HG02571 (cell line): ENCODE measurements at regions not wholly inside any gene's neighbourhood (a gene's known extent, or its start where the extent isn't known, plus 50 kb on each side); places are given as distances from the start of the nearest gene placed in this dataset.

ENCODE experiments used
- ATAC-seq: cut with Tn5 transposase; IDR thresholded peaks from one replicate; pipeline ENCODE4 v1.9.1; 2021; ENCODE audit warnings: mild to moderate bottlenecking, moderate library complexity; ENCODE audit not compliant: unreplicated experiment

DNA sequence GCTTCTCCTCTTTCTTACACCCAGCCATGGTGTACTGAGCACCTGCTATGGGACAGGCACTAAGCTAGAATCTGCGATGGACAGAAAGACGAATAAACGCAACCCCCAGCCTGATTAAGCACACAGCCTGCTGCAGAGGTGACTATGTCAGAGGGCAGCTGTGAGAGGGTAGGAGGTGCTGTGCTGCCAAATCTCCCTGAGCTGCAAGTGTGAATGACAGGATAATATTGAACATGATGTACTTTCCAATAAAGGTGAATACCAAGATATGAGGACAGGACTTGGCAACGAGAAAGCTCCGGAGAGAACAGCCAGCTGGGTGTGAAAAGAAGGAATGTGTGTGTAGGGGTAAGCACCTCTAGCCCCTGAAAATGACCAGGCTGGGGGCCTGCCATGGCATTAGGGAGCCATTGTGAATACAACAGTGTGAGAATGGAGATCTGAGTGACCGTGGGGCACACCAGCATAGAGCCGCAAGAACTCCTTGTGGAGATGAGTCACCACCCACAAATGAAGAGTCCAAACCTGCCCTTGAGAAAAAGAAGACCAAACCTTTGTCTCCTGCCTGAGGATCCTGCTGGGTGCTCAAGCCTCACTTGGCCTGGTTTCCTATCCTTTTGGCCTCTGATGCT is 83.0 kb upstream of the ATF3 start:
- ATAC-seq, result no peak

DNA sequence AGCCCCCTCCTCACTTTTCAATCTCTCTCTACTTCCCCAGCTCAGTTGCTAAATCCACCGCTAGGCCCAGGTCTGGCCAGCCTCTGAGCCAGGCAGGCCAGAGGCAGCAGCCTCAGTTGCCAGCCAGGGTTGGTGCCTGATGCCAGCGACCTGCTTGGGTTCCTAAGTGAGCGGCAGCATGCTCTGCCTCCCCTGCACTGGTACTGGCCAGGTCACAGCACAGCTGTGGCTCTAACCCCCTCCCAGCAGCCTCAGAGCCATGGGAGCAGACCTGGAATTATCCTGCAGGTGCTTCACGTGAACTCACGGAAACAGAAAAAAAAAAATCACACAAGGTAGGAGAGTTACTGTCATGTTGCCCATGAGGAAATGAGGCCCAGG is 82.5 kb upstream of the ATF3 start:
- ATAC-seq, result no peak

DNA sequence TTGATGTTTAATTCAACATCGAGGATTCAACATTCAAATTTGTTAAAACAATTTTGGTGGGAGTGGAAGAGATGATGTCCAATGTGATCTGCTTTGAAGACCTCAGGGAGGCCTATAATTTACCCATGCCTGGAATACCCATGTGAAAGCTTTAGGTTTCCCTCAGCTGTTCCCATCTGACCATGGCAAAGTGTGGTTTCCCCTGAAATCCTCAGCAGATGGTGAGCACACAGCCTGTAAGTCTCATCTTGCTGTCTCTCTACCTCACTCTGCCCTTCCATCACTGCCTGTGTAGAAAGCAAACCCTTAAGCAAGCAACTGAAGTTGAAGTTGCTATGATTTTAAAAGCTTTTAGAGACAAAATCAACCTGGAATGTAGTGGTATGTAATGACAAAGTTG is 80.1 kb upstream of the ATF3 start:
- no peak for ATAC-seq

DNA sequence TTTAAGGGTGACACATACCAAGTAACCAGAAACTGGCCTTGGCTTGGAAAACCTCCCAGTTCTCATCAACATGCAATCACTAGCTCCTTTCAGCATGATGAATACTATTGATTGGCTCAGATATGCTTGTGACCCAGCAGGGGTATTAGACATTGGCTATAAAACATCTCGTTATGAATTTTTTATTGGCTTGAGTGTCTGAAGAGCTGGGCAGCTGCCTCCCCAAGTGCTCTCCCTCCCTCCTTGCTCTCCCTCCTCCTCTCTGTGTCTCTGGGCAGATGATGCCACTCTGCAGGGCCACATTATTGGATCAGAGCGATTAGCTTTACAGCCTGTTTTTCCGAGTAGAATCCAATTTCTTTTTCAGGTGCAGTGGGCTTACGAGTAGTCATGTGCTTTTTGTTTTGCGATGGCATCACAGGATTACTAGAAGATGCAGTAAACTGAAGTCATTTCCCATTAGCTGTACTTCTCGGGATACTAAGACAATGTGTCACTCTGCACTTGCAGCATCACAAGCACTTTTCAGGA is 79.3 kb upstream of the ATF3 start:
- ATAC-seq, result no peak

DNA sequence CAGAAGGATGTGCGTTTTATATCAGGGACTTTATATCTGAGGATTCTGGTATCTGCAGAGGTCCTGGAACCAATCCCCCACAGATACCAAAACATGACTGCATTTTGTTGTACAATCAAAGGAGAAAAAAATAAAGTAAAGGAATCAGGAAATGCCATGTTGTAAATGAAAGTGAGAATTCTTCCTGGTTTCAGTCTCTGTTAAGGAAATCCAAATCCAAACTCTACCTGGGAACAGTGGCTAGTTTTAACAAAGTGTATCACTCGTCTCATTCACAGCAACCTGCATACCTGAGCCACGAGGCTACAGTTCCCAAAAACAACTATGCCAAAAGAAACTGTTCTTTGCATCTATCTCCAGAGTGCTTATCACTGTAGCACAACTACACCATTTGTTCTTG is 77.3 kb upstream of the ATF3 start:
- ATAC-seq, result no peak

DNA sequence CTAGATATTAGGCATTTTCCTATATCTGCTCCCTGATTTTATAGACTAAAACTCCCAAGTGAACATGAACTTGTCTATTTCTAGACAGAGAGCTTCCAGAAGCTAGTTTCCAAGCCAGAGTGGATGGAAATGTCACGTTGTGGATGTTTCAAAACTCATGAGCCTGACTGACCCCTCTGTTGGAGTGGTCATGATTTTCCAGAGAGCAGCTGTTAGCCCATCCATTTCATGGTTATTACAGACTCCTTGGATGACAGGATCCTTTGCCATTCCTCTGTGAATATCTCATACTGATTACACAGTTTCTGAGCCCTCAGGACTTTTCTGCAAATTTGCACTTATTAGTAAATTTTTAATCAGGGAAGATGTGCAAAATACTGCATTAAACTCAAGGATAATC is 76.8 kb upstream of the ATF3 start:
- ATAC-seq, result no peak

DNA sequence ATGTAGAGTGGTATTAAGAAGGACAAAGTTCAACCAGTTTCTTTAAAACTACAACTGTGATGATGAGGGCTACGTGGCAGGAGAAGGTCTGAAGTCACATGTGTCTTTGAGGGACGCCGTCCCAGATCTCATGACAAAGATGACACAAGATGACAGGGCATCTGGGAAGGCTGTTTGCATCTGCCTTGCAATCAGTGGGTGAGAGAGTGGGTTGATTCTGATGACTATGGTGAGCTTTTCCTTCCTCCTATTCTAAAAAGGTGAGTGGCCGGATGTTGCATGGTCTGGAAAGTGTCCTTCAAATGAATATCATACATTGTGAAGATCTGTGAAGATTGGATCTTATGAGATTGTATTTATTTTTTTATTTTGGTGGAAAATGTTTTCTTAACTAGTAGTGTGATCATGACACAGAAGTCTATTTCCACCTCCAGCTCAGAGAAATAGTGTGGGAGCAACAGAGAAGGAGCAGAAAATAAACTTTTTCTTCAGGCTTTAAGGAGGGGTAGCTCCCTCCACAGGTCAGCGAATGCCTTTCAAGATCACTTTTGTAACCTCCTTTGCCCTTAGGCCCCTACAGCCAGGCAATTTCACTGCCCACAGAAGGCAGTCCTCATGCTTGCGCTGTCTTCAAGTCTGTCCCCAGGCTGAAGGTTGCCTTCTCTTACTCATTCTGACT is 76.0 kb upstream of the ATF3 start:
- ATAC-seq, result no peak

DNA sequence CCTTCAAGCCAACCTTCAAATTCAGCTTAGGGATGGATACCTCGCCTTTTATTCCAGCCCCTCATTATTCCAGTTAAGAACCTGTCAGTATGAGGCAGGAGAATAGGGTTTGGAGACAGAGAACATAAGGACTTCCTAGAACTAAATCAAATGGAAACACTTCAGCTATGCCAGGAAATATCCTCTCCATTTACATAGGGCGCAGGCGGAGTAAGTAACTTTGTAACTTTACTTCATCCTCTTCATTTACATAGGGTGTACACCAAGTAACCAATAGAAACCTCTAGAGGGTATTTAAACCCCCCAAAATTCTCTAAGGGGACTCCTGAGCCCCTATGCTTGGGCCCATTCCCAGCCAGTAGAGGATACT is 75.4 kb upstream of the ATF3 start:
- ATAC-seq, result no peak

DNA sequence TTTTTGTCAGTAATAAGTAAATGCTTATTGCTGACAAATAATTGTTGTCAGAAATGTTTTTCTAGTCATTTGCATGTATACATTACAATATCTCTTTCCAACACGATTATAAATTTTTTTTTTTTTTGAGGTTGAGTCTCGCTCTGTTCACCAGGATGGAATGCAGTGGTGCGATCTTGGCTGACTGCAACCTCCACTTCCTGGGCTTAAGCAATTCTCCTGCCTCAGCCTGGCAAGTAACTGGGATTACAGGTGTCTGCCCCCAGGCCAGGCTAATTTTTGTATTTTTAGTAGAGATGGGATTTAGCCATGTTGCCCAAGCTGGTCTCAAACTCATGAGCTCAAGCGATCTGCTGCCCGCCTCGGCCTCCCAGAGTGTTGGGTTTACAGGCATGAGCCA is 72.0 kb upstream of the ATF3 start:
- no peak for ATAC-seq

DNA sequence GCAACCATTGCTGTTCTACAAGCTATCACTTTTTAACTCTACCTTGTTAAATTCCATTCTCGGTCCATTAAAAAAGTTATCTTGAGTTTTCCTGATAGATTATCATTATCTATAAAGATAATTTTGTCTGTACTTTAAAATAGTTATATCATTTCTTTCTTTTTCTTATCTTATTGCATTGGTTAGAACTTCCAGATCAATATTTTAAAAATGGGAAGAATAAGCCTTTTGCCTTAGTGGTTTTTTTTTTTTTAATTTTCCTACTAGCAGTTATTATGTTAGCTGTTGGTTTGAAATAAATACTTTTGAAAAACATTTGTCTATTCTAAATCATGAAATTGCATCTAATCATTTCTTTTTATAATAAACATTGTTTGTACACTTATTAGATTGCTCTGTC is 71.0 kb upstream of the ATF3 start:
- ATAC-seq, result no peak

DNA sequence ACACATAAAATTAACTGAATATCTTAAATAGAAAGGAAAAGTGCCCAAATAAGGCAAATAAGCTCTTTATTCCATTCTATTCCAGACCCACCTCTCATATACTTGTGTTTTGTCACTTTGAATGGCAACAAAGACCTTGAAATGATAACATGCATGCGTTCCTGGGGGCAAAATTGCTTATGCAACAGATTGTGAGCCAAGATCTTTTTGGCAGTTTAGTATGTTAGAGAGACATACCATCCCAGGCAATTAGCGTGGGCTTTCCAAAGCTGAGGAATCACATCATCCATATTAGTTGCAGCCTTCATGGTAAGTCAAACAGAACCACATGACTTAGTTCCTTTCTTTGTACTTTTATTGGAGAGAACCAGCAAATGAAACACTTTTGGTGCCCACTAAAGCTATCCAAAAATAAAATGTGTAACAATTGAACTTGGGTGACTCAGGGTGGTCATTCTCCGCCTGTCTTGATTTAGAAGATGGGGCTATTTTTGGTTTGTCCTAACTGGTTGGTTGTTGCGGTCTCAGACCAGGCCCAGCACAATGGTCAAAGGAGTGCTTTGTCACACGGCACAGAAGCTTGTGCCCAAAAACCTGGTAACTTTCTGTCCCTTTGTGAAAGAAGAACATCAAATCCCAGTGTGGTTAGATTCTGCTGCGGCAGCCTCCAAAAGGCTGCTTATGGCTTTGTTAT is 68.7 kb upstream of the ATF3 start:
- ATAC-seq, result no peak

DNA sequence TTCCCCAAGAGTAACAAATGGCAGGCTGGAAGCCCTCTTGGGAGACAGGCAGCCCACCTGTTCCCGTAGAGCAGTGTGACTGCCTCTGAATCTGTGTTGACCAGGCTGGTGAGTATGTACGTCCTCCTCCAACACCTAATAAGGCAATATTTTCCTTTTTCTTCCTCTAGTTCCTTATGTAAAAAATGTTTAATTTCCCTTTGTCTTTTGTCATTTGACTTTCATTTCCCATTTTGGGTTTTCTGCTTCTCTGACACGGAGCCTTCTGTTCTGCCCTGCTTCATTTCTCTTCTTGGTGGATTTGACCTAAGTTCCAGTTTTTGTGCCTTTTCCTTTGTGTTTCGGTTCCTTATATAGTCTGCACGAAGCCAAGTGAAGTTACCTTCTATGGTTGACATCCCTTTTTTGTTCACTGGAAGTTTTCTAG is 65.8 kb upstream of the ATF3 start:
- ATAC-seq, result no peak

DNA sequence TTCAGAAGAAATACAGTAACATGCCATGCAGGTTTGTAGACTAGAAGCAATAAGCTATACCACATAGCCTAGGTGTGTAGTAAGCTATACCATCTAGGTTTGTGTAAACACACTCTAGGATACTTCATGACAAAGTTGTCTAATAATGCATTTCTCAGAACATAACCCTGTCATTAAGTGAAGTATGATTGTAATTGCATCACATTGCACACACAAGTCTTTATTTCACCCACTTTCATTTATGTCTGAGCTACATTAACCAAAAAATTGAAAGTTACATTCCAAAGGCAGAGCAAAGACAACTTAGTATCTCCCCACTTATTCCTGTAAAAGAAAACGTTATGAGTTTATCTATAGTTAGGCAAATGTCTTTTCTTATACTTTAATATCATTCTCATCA is 64.5 kb upstream of the ATF3 start:
- no peak for ATAC-seq

DNA sequence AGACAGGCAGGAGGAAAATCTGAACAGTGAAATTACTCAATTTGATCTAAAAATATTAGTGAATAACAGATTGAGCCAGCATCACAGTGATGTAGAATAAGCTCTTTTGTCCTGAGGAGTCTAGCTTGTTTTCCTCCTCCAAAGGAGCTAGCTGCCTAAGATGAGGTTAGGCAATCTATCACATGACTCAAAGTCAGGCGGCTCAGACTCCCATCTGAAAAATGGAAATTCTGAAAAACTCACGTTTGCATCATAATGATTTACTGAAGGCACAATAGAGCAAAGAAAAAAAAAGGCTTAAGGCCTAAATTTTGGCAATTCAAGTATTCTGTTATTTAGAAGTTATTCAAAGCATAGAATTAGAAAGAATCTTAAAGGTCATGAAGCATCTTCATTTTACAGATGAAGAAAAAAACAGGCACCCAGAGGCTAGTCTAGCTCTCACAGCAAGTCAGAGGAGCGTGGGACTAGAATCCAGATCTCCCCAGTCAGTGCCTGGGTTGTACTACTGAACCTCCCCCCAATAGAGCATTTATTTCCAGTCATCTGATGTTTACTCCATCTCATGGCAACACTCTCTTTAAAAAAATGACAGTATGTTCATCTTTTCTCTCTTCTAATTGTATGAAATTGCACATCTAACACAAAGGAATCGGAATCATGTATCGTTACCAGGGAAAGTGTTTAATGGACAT is 62.5 kb upstream of the ATF3 start:
- no peak for ATAC-seq

DNA sequence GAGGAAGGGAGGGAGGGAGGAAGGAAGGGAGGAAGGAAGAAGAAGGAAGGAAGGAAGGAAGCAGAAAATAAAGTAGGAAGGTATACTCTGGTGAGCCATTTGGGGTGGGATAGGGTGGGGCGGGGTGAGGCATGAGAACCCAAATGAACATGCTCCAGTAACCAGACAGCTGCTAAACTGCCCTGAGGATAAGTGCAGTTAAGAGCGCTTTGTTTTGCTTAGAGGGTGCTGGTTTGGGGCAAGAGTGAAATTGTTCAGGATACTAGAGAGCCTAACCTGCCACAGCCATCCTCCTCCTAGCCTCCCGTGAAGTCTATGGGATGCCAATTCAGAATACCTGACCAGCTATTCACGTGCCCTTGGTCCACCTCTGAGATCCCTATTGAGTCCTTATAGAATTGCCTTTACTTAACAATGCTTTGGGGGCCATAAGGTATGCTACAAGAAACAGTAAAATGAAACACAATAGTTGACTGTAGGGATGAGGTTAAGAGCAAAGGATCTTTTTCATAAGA is 59.0 kb upstream of the ATF3 start:
- ATAC-seq, result no peak

DNA sequence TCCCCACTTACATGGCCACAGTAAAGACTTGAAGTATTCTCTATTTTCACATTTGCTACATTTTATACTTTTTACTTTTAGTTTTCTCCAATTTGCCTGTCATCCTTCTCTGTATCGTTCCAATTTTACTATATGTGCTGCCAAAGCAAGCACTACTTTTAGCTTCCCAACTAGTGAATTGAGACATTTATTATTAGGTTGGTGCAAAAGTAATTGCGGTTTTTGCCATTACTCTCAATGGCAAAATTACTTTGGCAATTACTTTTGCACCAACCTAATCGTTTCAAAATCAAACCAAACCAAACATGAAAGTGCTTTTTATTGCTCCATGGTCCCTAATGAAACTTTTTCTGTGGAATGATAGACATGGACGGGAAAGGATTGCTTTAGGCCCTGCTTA is 56.6 kb upstream of the ATF3 start:
- no peak for ATAC-seq

DNA sequence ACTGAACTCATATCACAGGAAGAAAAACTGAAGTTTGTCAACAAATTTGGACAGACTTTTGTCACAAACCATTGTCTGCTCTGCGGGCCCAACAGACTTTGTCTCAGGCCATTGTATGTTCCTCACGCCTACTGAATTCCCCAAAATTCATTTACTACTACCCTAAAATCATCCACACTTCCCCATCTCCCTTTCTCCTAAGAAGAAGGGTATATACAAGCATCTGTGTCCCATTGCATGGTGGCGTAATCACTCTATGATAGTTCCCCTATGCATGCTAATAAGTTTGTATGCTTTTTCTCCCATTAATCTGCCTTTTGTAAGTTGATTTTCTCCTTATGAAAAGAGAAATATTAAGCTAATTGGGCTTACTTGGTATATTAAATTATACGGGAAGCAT is 54.9 kb upstream of the ATF3 start:
- ATAC-seq, result no peak

DNA sequence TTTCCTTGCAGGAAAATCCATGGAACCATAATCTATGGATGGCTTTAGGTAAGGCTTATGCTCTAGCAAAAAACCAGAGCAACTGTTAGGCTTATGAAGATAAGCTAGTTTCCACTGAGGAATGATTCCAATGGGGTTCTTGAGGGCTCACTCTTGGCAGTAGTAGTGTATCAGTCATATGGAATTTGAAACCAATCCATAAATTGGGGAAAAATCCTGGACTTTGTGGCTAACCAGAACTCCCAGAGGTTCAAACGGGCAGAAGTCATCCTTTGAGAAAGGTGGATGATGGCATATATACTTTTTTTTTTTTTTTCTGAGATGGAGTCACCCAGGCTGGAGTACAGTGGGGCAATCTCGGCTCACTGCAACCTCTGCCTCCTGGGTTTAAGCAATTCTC is 54.2 kb upstream of the ATF3 start:
- ATAC-seq, result no peak

DNA sequence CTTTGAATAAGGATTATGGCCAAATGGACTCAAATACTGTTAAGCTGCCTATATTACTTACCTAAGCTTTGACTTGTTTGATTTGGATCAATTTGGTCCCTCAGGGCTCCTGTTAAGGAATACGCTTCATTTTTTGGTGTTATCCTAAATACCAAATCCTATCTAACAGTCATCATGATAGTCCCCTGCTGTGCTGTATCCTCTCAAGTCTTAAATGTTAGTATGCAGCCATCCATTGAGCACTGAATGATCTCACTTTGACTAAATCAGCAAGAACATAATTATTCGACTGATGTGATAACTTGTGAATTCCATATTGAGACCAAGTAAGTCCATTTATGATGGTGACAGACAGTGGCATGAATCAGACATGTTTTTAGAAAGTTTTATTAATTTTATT is 53.1 kb upstream of the ATF3 start:
- ATAC-seq, result no peak

DNA sequence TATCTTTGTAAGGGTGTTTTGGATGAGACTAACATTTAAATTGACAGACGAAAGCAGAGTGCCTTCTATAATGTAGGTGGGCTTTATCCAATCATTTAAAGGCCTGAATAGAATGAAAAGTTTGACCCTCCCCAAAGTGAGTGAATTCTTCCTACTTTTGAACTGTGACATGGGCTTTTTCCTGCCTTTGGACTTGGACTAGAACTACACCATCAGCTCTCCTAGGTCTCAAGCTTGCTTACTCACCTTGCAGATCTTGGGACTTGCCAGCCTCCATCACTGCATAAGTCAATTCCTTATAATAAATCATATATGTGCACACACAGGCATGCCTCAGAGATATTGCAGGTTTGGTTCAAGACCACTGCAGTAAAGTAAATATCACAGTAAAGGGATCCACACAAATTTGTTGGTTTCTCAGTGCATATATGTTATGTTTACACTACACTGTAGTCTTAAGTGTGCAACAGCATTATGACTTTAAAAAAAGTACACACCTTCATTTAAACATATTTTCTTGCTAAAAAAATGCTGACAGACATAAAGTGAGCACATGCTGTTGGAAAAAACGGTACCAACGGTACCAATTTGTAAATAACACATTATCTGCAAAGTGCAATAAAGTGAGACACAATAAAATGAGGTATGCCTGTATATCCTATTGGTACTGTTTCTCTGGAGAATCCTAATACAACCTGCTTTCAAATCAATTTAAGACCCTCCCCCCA is 51.6 kb upstream of the ATF3 start:
- ATAC-seq, result no peak
